Germinal center (tissue), 1 donor: ENCODE measurements at regions not wholly inside any gene's neighbourhood (a gene's known extent, or its start where the extent isn't known, plus 50 kb on each side); places are given as distances from the start of the nearest gene placed in this dataset.

ENCODE experiments used
- DNase-seq: peaks from one replicate; pipeline ENCODE4 v3.0.0; 2012; ENCODE audit warnings: mixed read lengths, low spot score

DNA sequence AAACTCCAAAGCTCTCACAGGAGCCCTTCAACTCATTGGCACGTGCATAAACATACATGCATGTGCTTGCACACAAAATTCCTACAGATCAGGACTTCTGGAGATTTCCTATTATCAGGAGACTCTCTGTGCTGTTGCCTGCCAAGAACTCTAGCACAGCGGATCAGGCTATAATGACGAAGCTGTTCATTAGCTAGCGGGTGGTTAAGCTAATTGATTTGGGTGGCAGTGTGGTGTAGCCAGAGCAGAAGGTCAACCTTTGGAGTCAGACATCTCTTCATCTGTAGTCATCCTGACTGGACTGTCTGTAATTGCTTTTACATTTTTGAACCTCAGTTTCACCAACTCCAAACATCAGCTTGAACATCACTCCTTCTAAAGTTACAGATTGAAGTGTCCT lies 69.0 kb downstream of the KIF2B start:
- DNase-seq, result no peak

GRCh38 chr17:53892222-53892621 lies 69.5 kb downstream of the KIF2B start:
- DNase-seq, result no peak

GRCh38 chr17:53894591-53894990 lies 71.9 kb downstream of the KIF2B start:
- no peak for DNase-seq

DNA sequence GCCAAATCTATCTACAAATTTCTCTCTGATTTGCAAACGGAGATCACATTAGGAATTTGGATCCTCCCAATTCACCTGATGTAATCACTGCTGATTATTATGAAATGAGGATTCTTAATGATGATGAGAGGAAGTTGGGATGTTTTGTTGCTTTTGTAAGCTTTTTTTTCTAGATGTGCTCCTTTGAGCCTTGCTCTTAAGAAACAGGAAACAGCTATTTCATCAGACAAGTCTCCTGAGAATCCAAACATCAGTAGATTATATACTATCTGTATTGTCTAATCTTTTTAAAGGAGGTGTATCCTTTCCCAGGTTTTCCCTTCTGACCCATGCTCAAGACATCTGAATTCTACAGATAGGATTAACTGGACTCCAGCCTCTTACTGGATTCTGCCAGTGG lies 73.3 kb downstream of the KIF2B start:
- DNase-seq, result no peak

DNA sequence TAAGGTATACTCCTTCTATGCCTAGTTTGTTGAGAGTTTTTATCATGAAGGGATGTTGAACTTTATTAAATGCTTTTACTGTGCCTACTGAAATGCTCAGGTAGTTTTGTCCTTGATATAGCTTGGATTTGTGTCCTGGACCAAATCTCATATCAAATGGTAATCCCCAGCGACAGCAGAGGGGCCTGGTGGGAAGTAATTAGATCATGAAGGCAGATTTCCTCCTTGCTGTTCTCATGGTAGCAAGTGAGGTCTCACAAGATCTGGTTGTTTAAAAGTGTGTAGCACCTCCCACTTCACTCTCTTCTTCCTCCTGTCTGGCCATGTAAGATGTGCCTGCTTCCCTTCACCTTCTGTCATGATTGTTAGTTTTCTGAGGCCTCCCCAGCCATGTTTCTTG lies 78.2 kb downstream of the KIF2B start:
- no peak for DNase-seq

- DNase-seq, result no peak
These were observed 84.7 kb downstream of the KIF2B start for GRCh38 chr17:53907435-53907834.

GRCh38 chr17:53909802-53910201 lies 87.1 kb downstream of the KIF2B start:
- no peak for DNase-seq

- DNase-seq, result no peak
These were observed 89.4 kb downstream of the KIF2B start for GRCh38 chr17:53912117-53912516.

DNA sequence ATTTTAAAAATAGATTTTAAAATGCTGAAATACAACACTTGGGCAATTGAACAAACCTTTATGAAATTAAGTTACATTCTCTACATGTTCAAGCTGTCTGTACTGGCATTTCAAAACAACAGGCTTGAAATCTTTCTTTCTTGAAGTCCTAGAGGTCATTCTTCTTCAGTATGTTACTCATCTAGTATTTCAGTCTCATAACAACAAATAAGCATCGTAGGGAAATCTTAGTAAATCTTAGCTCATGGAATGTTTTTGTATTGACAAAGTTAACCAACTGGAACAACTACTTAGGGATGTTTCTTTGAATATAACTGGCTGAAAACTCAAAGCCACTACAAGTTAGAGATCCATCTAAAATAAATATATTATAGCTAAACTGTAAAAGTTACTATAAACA lies 96.6 kb downstream of the KIF2B start:
- DNase-seq, result no peak

DNA sequence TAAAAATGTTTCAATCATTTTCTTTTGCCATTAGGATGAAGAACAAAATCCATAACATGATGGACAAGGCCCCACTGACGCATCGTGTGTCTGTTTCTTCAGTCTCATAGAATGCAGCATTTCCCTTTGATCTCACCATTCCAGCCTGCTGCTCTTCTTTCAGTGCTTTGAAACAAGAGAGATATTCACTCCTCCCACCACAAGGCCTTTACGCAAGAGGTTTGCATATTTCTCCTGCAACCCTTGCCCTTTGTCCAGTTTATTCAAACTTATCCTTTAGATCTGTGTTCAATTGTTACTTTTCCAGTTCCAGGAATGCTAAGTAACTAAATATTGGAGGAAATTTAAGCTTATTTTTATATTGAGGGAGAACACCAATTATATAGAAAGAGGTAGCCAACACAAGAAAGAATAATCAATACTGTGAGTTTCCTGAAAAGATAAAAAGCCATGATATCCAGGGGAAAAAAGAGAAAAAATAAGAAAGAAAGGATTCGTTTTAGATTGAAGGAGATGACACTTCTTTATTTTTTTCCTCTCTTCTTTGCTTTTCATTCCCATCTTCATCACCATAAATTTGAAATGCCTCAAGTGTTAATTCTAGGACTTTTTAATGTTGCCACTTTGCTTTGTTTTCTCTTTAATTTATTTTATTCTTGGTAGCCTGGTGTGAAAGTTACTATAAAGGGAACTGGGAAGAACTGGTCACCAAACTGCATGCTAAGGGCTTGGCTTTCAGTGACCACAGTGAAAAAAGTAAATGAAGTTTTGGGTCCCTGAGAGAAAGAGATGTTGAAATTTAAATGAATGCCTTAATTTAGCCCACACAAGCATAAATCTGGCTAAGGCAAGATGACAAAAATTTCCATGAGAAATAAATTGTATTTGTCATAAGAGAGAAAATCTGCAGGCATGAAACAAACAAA lies 102.1 kb downstream of the KIF2B start:
- no peak for DNase-seq

GRCh38 chr17:53932386-53932785 lies 109.7 kb downstream of the KIF2B start:
- no peak for DNase-seq

DNA sequence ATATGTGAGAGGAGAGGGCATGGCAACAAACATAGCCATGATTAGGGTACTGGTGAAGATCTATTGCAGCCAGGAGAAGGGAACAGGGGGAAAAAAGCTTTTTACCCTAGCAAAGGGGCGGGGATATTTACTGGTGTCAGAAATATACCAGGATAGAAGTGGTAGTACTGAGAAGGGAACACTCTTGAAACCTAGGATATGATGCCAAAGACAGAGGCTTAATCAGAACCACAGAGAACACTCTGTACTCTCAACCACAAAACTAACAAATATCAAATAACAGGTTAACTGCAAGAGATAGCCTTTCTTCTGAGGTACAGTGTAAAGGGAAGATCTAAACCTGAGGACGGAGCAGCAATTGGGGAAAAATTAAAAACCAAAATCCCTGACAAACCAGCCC lies 112.2 kb downstream of the KIF2B start:
- no peak for DNase-seq

GRCh38 chr17:53941231-53941630 lies 118.5 kb downstream of the KIF2B start:
- DNase-seq, result no peak

DNA sequence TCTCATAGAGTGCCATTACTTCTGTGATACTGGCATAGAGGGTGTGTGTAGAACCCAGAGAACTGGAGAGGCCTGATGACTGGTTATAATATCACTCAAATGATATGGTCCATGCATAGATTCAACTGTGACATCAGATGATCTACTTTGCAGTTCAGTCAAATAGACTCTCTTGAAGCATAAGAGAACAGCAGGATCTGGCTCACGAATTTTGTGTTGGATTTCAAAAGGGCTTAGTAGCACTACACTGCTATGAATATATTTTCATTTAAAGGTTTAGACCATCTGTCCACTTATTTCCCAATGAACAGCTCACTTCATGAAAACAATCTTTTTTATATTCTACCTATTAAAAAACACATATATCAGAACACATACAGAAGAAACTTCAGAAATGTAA lies 119.7 kb downstream of the KIF2B start:
- DNase-seq, result no peak

DNA sequence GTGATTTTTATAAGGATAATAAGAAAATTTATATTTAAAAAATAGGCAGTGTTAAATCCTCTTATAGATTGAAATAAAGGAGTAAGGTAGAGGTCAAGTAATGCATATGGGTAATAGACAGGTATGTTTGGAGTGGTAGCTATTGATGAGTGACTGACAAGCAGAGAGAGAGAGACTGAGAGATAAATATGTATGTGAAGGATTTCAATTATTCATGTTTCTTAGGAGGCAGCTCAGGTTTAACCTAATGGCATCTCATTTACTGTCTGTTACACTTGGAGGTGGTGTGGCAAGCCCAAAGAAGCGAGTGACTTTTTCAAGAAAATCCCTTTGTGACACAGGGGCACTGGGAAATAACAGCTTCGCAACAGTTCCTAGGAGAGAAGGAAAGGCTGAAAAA lies 120.2 kb downstream of the KIF2B start:
- DNase-seq, result no peak

DNA sequence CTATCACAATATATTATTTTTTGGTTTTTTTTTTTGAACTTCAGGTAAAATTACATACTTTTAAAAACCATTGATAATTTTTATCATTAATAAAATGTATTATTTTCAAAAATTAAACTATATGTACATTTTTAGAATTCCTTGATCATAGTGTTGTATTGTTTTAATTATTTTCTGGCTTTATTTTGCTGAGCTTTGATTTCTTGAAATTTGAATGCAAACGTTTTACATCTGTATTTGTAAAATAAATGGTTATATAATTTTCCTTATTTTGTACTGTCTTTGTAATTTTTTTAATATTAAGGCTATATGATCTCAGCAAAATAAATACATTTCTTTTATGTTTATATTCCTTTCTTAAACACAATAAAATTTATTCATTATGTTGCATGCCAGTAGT lies 125.6 kb downstream of the KIF2B start:
- no peak for DNase-seq

DNA sequence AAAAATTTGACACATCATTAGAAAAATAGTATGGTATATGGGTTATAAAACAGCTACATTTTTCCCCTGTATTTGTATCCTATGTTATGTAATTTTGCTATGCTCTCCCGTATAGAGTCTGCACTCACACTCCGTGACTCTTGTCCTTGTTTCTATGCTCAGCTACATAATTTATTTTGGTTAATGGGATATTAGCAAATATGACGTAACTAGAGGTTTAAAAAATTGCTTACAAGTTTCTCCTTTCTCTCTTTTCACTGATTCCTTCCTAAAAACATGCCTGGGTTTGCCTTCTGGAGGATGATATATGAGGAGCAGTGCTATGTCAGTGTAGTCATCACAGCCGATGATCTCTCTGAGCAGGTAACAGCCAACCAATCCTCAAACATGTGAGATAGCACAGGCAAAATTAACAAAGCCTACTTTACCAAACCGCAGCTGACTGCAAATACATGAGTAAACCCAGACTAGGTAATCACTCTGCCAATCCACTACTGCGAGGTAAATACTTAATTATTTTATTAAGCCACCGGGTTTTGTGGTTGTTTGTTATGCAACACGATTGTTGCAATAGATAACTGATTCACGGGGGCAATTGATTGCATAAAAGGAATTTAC lies 126.9 kb downstream of the KIF2B start:
- no peak for DNase-seq

DNA sequence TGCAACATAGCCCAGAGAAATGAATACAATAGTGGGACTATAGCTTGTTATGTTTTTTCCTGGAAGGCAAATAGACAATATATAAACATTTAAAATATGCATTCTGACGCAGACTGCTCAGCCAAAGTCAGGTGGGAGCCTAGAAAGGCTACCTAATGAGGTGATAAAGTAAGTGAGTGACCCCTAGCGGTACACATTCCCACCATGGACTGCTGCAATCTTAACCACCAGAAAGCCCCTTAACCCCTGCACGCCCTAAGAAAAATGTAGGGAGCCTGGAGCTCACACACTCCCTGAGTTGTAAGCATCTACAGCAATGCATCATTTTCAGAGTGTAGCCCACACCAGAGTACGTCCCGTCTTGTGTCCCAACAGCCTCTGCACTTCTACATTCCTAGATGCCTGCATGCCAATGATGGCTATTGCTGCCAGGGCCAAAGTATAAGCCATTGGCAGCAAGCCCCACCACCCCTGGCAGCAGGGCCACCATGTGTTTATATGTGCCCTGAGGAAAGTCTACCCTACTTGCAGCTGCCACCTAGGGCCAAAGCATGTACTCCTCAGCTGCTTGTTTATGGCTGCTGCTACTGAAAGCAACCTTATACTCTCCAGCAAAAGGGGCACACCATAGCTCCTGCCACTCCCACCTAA lies 127.6 kb downstream of the KIF2B start:
- no peak for DNase-seq

GRCh38 chr17:53950858-53951250 lies 128.1 kb downstream of the KIF2B start:
- no peak for DNase-seq

DNA sequence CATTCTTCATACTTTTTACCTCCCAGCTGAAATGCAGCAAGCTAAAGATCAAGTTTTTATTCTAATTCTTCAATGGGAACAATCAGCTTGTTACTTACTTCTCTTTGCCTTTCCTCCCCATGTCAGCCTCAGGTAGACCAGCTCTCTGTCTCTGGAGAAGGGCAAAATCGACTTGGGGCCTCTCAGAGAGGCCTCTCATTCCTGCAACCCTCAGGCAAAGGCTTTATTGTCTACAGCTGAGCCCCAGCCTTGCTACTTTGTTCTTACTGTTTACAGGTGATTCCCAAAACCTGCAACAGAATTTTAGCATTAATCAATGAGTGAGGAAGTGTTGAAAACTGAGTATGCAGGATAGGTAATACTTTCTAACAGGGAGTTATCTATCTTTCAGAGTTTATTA lies 148.6 kb downstream of the KIF2B start:
- no peak for DNase-seq

DNA sequence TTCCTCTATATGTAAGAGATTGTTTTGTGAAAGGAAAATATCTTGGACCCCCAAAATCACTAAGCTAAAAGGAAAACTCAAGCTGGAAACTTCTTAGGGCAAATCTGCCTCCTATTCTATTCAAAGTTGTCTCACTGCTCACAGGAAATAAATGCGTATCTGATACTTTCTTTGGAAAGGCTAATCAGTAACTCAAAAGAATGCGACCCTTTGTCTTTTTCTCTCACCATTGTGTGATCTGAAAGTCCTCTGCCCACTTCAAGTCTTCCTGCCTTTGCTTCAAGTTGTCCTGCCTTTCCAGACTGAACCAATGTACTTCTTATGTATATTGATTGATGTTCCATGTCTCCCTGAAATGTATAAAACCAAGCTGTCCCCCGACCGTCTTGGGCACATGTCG lies 157.3 kb downstream of the KIF2B start:
- no peak for DNase-seq

DNA sequence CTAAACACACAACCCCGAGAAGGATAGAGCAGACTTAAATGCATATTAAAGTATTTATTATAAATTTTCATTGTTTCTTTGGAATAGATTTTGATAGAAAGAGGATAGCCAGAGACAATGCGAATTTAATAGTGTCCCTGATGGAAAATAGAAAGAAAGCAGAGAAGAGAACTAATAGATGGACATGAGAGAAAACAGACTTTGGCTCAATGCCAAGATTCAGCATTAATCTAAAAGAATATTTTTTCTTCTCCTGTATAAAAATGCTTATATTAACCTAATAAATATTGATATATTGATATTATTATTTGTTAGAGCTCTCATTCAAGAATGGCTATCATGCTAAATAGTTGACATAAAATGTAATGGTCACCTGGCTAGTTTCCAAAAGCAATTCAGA lies 173.4 kb downstream of the KIF2B start:
- DNase-seq, result no peak

- no peak for DNase-seq
These were observed 174.2 kb downstream of the KIF2B start for GRCh38 chr17:53996890-53997289.
